GM23248 (cell line): ENCODE measurements at regions not wholly inside any gene's neighbourhood (a gene's known extent, or its start where the extent isn't known, plus 50 kb on each side); places are given as distances from the start of the nearest gene placed in this dataset.

Experiments used
- EZH2 ChIP-seq: fragments of 200-600 bp; sonication (generic); IDR thresholded peaks from 2 replicates; pipeline ENCODE4 v1.6.1; 2018; ENCODE audit warnings: antibody characterized with exemption, mild to moderate bottlenecking; ENCODE audit not compliant: insufficient read depth, poor library complexity, severe bottlenecking
- EZH2phosphoT487 ChIP-seq: fragments of 200-600 bp; sonication (generic); IDR thresholded peaks from 2 replicates; pipeline ENCODE4 v1.6.1; 2018; ENCODE audit warnings: antibody characterized with exemption, moderate library complexity, mild to moderate bottlenecking, low read depth; ENCODE audit not compliant: insufficient read depth

- TF ChIP-seq EZH2, result no peak
- no peak for TF ChIP-seq EZH2phosphoT487
These were observed 971.1 kb upstream of the COX7C start for GRCh38 chr5:85646641-85647040.
